ENCODE measurements at regions not wholly inside any gene's neighbourhood (a gene's known extent, or its start where the extent isn't known, plus 50 kb on each side); places are given as distances from the start of the nearest gene placed in this dataset.

GRCh38 chr2:30355306-30355705 is 91.7 kb upstream of the LCLAT1 start (continued):
- no peak for TF ChIP-seq HMGXB4 (CRISPR knock-in tag; IDR thresholded peaks at IDR 0.05; ENCODE audit: borderline replicate concordance)

- Histone ChIP-seq H3K4me3 (no peak overlapping the region), H3K4me2 (no peak overlapping the region), H3K4me1 (no peaks in the 10 kb centered on the region), H3K9me3 (no peaks in the 10 kb centered on the region), H3K27ac (no peak overlapping the region)
- ChIA-PET CTCF (interaction anchor here (0.6 kb wide), 1 partner anchor 1047 kb away, joined by 4 read pairs; no protein-coding TSS in a partner anchor), POLR2A (no interaction called here)
- FAIRE-seq (no peak), DNase-seq (ENCODE audit: low read depth in 1 of 2, low spot score in 1 of 2) (no peak), ATAC-seq (no peak)
- WGBS (ENCODE audit: missing lambda C conversion rate), result 86% methylated on average over 6 of the region's 6 CpGs
- no peak for TF ChIP-seq MAX (IDR thresholded peaks at IDR 0.05)
- TF ChIP-seq ZSCAN20 (CRISPR knock-in tag; IDR thresholded peaks at IDR 0.05), result no peak
- no peak for TF ChIP-seq KDM1A (IDR thresholded peaks at IDR 0.05; ENCODE audit: low read depth)
- TF ChIP-seq BHLHE40 (IDR thresholded peaks at IDR 0.05; ENCODE audit: low read depth, low read length), result no peak
- TF ChIP-seq RNF2 (IDR thresholded peaks at IDR 0.05; ENCODE audit: borderline replicate concordance, low read depth), result no peak
- no peak for TF ChIP-seq EP300 (IDR thresholded peaks at IDR 0.05)
- no peak for TF ChIP-seq ELK1 (IDR thresholded peaks at IDR 0.05; ENCODE audit: low read depth, low read length)
- TF ChIP-seq EHF (CRISPR knock-in tag; IDR thresholded peaks at IDR 0.05), result no peak
- TF ChIP-seq MAZ (IDR thresholded peaks at IDR 0.05; ENCODE audit: borderline replicate concordance, low read depth, low read length), result no peak
- no peak for TF ChIP-seq CEBPB (IDR thresholded peaks at IDR 0.05)
- TF ChIP-seq HOXB13 (CRISPR knock-in tag; IDR thresholded peaks at IDR 0.05; ENCODE audit: low read depth), result no peak
- TF ChIP-seq NFE2L2 (conservative IDR thresholded peaks at IDR 0.05; ENCODE audit: low read length), result no peak
- no peak for TF ChIP-seq HMGXB4 (CRISPR knock-in tag; IDR thresholded peaks at IDR 0.05; ENCODE audit: borderline replicate concordance)
- TF ChIP-seq CHD4 (IDR thresholded peaks at IDR 0.05; ENCODE audit: borderline replicate concordance), result no peak
- TF ChIP-seq FOSL2 (IDR thresholded peaks at IDR 0.05), result no peak
- TF ChIP-seq FOSL2 (CRISPR knock-in tag; IDR thresholded peaks at IDR 0.05), result no peak
- TF ChIP-seq ZC3H11A (IDR thresholded peaks at IDR 0.05), result no peak
- no peak for TF ChIP-seq FOSB (CRISPR knock-in tag; IDR thresholded peaks at IDR 0.05)
- TF ChIP-seq RCOR1 (IDR thresholded peaks at IDR 0.05; ENCODE audit: low read depth, low read length), result no peak
Measured at GRCh38 chr2:30356071-30356470, 91.0 kb upstream of the LCLAT1 start.

GRCh38 chr2:30356776-30357175 is 90.3 kb upstream of the LCLAT1 start:
- TF ChIP-seq ZNF302 (CRISPR knock-in tag; IDR thresholded peaks at IDR 0.05) (no peak), USF2 (IDR thresholded peaks at IDR 0.05) (no peak), EHF (CRISPR knock-in tag; IDR thresholded peaks at IDR 0.05) (no peak), E2F6 (IDR thresholded peaks at IDR 0.05; ENCODE audit: borderline replicate concordance, low read depth) (no peak), JUNB (IDR thresholded peaks at IDR 0.05) (no peak), NPAS2 (CRISPR knock-in tag; IDR thresholded peaks at IDR 0.05; ENCODE audit: borderline replicate concordance) (no peak), JUN (IDR thresholded peaks at IDR 0.05) (no peak), FOSB (CRISPR knock-in tag; IDR thresholded peaks at IDR 0.05) (no peak)
- no peak overlapping the region for H3K4me2 ChIP-seq
- no peak overlapping the region for H3K4me3 ChIP-seq
- CTCF ChIA-PET, result interaction anchor here (1.2 kb wide), 1 partner anchor 20 kb away, joined by 4 read pairs; no protein-coding TSS in a partner anchor
- 60% methylated on average over 6 of the region's 6 CpGs for WGBS (ENCODE audit: missing lambda C conversion rate)
- no peaks in the 10 kb centered on the region; the same call in 2 of the 3 replicates for H3K4me1 ChIP-seq
- no peaks in the 10 kb centered on the region for H3K9me3 ChIP-seq
- no peak for FAIRE-seq
- no peak overlapping the region for H3K27ac ChIP-seq
- no peak for DNase-seq (ENCODE audit: low read depth in 1 of 2, low spot score in 1 of 2)
- POLR2A ChIA-PET, result no interaction called here
- ATAC-seq, result no peak
